HCT116 (cell line): ENCODE measurements at regions not wholly inside any gene's neighbourhood (a gene's known extent, or its start where the extent isn't known, plus 50 kb on each side); places are given as distances from the start of the nearest gene placed in this dataset.

Experiments used
- ATAC-seq: fragments of 200-7000 bp; cut with Tn5 transposase; 2 replicates; pipeline ENCODE4 v1.9.1; 2020; ENCODE audit warnings: mild to moderate bottlenecking, moderate library complexity
- BruUV-seq: library from RNA; stranded (reverse); fragments of 400-500 nt; replicated peaks from 2 replicates; lab custom pipeline; 2021; lab: Mats Ljungman, UMichigan
- CTCF ChIA-PET: fragments of 300-600 bp; sonication (Branson Sonifier 250); formaldehyde crosslinking; loops from one replicate; lab custom pipeline; 2021; ENCODE audit warnings: antibody characterized with exemption; lab: Charles Lee
- POLR2A ChIA-PET: fragments of 300-600, 350-600 bp; sonication (Branson Sonifier 250); formaldehyde crosslinking; loops from one replicate; lab custom pipeline; 2021; ENCODE audit warnings: antibody characterized with exemption; lab: Charles Lee
- RAD21 ChIA-PET, 2 experiments: fragments of 300-600 bp; sonication (Branson Sonifier 250); formaldehyde crosslinking; loops; one replicate each; lab custom pipeline; 2023; ENCODE audit warnings: low total read pairs in 2 of 2; ENCODE audit not compliant: uncharacterized antibody in 2 of 2, unreplicated experiment in 2 of 2, low non-redundant PET in 1 of 2; lab: Charles Lee
- DNase-seq: peaks from one replicate; pipeline ENCODE4 v3.0.0-alpha.2; 2010; ENCODE audit warnings: low read depth, low spot score
- H2AFZ ChIP-seq: fragments of 200-600 bp; shearing (Covaris generic), sonication (generic); 2 replicates; pipeline ENCODE4 v1.6.1; 2017; ENCODE audit warnings: low read depth, mixed run types, mixed read lengths, antibody characterized with exemption, low read length; ENCODE audit not compliant: poor library complexity, severe bottlenecking
- H3K27ac ChIP-seq: 2 replicates; pipeline ENCODE4 v1.5.1; 2012; ENCODE audit warnings: low read depth, low read length
- H3K27me3 ChIP-seq: fragments of 200-600 bp; sonication (generic); 2 replicates; pipeline ENCODE4 v1.6.1; 2016; ENCODE audit warnings: mixed run types, low read length, mixed read lengths; ENCODE audit not compliant: insufficient read depth
- H3K36me3 ChIP-seq, 2 experiments: fragments of 200-500 bp in 1 of 2; fragments of 200-600 bp in 1 of 2; sonication (Bioruptor generic) in 1 of 2; sonication (generic) in 1 of 2; 2 replicates each; pipeline versions ENCODE4 v1.5.1 to v1.6.1; 2014 to 2016; ENCODE audit warnings: low read length in 2 of 2, inconsistent platforms in 1 of 2, mixed read lengths in 1 of 2, mixed run types in 1 of 2; ENCODE audit not compliant: insufficient read depth in 2 of 2, control insufficient read depth in 1 of 2
- H3K4me1 ChIP-seq, 2 experiments: fragments of 200-600 bp in 1 of 2; sonication (generic) in 1 of 2; 2 replicates each; pipeline versions ENCODE4 v1.5.1 to v1.6.1; 2012 to 2017; ENCODE audit warnings: low read length in 2 of 2, inconsistent platforms in 1 of 2, mild to moderate bottlenecking in 1 of 2, mixed read lengths in 1 of 2, mixed run types in 1 of 2, moderate library complexity in 1 of 2; ENCODE audit not compliant: insufficient read depth in 2 of 2, control insufficient read depth in 1 of 2
- H3K4me2 ChIP-seq: fragments of 200-600 bp; sonication (generic); 2 replicates; pipeline ENCODE4 v1.6.1; 2017; ENCODE audit warnings: mixed run types, low read length, mixed read lengths
- H3K4me3 ChIP-seq, 2 experiments: fragments of 200-600 bp in 1 of 2; sonication (generic) in 1 of 2; replicated peaks in 1 of 2; 2 replicates each; pipeline ENCODE4 v1.5.1; 2011 to 2016; ENCODE audit warnings: low read length in 2 of 2, control low read depth in 1 of 2, low read depth in 1 of 2, mild to moderate bottlenecking in 1 of 2, mixed read lengths in 1 of 2, mixed run types in 1 of 2
- H3K79me2 ChIP-seq: fragments of 200-600 bp; sonication (generic); 2 replicates; pipeline ENCODE4 v1.6.1; 2017; ENCODE audit warnings: mild to moderate bottlenecking, mixed run types, low read length, moderate library complexity, mixed read lengths; ENCODE audit not compliant: insufficient read depth
- H3K9ac ChIP-seq: fragments of 200-600 bp; sonication (generic); 2 replicates; pipeline ENCODE4 v1.6.1; 2016; ENCODE audit warnings: low read length, mixed read lengths
- H3K9me2 ChIP-seq: fragments of 200-600 bp; sonication (generic), shearing (Covaris generic); 2 replicates; pipeline ENCODE4 v1.6.1; 2017; ENCODE audit warnings: mixed run types, mild to moderate bottlenecking, moderate library complexity; ENCODE audit not compliant: insufficient read depth
- H3K9me3 ChIP-seq, 2 experiments: fragments of 200-500 bp in 1 of 2; fragments of 200-600 bp in 1 of 2; sonication (Bioruptor generic) in 1 of 2; sonication (generic) in 1 of 2; 2 replicates each; pipeline ENCODE4 v1.6.1; 2014 to 2017; ENCODE audit warnings: low read length in 2 of 2, mixed read lengths in 2 of 2, inconsistent platforms in 1 of 2, low read depth in 1 of 2, mild to moderate bottlenecking in 1 of 2, mixed run types in 1 of 2, moderate library complexity in 1 of 2; ENCODE audit not compliant: control insufficient read depth in 1 of 2, insufficient read depth in 1 of 2
- H4K20me1 ChIP-seq: fragments of 200-600 bp; sonication (generic), shearing (Covaris generic); 2 replicates; pipeline ENCODE4 v1.6.1; 2017; ENCODE audit warnings: mixed run types, mild to moderate bottlenecking, moderate library complexity; ENCODE audit not compliant: insufficient read depth
- ATF3 ChIP-seq: IDR thresholded peaks from 2 replicates; pipeline ENCODE4 v1.6.1; 2012
- CEBPB ChIP-seq: IDR thresholded peaks from 2 replicates; pipeline ENCODE4 v1.6.1; 2012; ENCODE audit warnings: low read depth
- EGR1 ChIP-seq: IDR thresholded peaks from 2 replicates; pipeline ENCODE4 v1.6.1; 2012; ENCODE audit warnings: low read depth
- ELF1 ChIP-seq: IDR thresholded peaks from 2 replicates; pipeline ENCODE4 v1.6.1; 2012; ENCODE audit warnings: low read depth, borderline replicate concordance
- EZH2 ChIP-seq: fragments of 200-600 bp; sonication (generic); IDR thresholded peaks from 2 replicates; pipeline ENCODE4 v1.6.1; 2017; ENCODE audit warnings: antibody characterized with exemption, mixed run types
- EZH2phosphoT487 ChIP-seq: fragments of 200-600 bp; IDR thresholded peaks from 2 replicates; pipeline ENCODE4 v1.6.1; 2018; ENCODE audit warnings: antibody characterized with exemption, borderline replicate concordance
- FOSL1 ChIP-seq: IDR thresholded peaks from 2 replicates; pipeline ENCODE4 v1.6.1; 2012; ENCODE audit warnings: low read depth
- JUND ChIP-seq: IDR thresholded peaks from 2 replicates; pipeline ENCODE4 v1.6.1; 2012
- POLR2A ChIP-seq: IDR thresholded peaks from 2 replicates; pipeline ENCODE4 v1.7.0; 2011; ENCODE audit warnings: borderline replicate concordance; ENCODE audit not compliant: insufficient read depth, insufficient read length; ENCODE audit errors: extremely low read depth
- POLR2AphosphoS5 ChIP-seq: IDR thresholded peaks from 2 replicates; pipeline ENCODE4 v1.6.1; 2011; ENCODE audit warnings: mild to moderate bottlenecking, low read depth, low read length, moderate library complexity
- SIN3A ChIP-seq: IDR thresholded peaks from 2 replicates; pipeline ENCODE4 v1.6.1; 2012; ENCODE audit warnings: low read depth
- SP1 ChIP-seq: IDR thresholded peaks from 2 replicates; pipeline ENCODE4 v1.6.1; 2012; ENCODE audit warnings: low read depth
- SRF ChIP-seq: IDR thresholded peaks from 2 replicates; pipeline ENCODE4 v1.6.1; 2012; ENCODE audit warnings: low read depth
- TCF7L2 ChIP-seq: IDR thresholded peaks from 2 replicates; pipeline ENCODE4 v1.7.0; 2011; ENCODE audit warnings: borderline replicate concordance, inconsistent platforms; ENCODE audit not compliant: insufficient read depth, insufficient read length; ENCODE audit errors: extremely low read depth
- ZBTB33 ChIP-seq: IDR thresholded peaks from 2 replicates; pipeline ENCODE4 v1.6.1; 2011; ENCODE audit warnings: mild to moderate bottlenecking, low read length, moderate library complexity; ENCODE audit not compliant: insufficient replicate concordance; ENCODE audit errors: extremely low read depth
- ZFX ChIP-seq: fragments of 450-650 bp; IDR thresholded peaks from 2 replicates; pipeline ENCODE4 v1.6.1; 2017
- intact Hi-C: fragments of 100-400 bp; cut with micrococcal nuclease; formaldehyde crosslinking; loops from 2 replicates; pipeline ENCODE4 v1.10.0; 2022

- no peak overlapping the region for H3K9ac ChIP-seq
- H3K4me1 ChIP-seq, result no peaks in the 10 kb centered on the region
- no peak for TF ChIP-seq SP1
- no peak for TF ChIP-seq TCF7L2
- no peak for TF ChIP-seq CEBPB
- TF ChIP-seq ZFX, result no peak
- TF ChIP-seq EZH2phosphoT487, result no peak
- TF ChIP-seq JUND, result no peak
- POLR2A ChIA-PET, result no interaction called here
- CTCF ChIA-PET, result no interaction called here
- H3K27me3 ChIP-seq, result no peaks in the 10 kb centered on the region
- H3K79me2 ChIP-seq, result no peaks in the 10 kb centered on the region
- ATAC-seq (no peak), DNase-seq (no peak)
- intact Hi-C loops, result no loop called here
- no peak overlapping the region for H2AFZ ChIP-seq
- no TSS peak for BruUV-seq
- H4K20me1 ChIP-seq, result no peaks in the 10 kb centered on the region
- H3K4me2 ChIP-seq, result no peak overlapping the region
- H3K9me3 ChIP-seq, result peaks cover 0 to 16% of the 10 kb centered on the region in 2 experiments; a peak in 2 of 4 replicates
- H3K27ac ChIP-seq, result no peak overlapping the region
- RAD21 ChIA-PET, result no interaction called here
- no peak overlapping the region for H3K4me3 ChIP-seq
- H3K36me3 ChIP-seq, result no peaks in the 10 kb centered on the region
- no peaks in the 10 kb centered on the region for H3K9me2 ChIP-seq
These were observed 227.1 kb upstream of the CYLC2 start for GRCh38 chr9:102768002-102768401.

- TF ChIP-seq POLR2AphosphoS5 (no peak), JUND (no peak), SRF (no peak), ELF1 (no peak), POLR2A (no peak), ZBTB33 (no peak), TCF7L2 (no peak), EGR1 (no peak), EZH2 (no peak), SIN3A (no peak), CEBPB (no peak), FOSL1 (no peak), ATF3 (no peak)
- Histone ChIP-seq H3K79me2 (no peaks in the 10 kb centered on the region), H3K27ac (no peak overlapping the region), H4K20me1 (no peaks in the 10 kb centered on the region), H3K27me3 (no peaks in the 10 kb centered on the region), H2AFZ (no peak overlapping the region), H3K9me2 (no peaks in the 10 kb centered on the region), H3K4me1 (no peaks in the 10 kb centered on the region), H3K4me2 (no peak overlapping the region), H3K9me3 (peaks cover 0 to 16% of the 10 kb centered on the region in 2 experiments; a peak in 2 of 4 replicates), H3K4me3 (no peak overlapping the region), H3K36me3 (no peaks in the 10 kb centered on the region), H3K9ac (no peak overlapping the region)
- no peak for DNase-seq
- CTCF ChIA-PET, result no interaction called here
- BruUV-seq, result no TSS peak
- POLR2A ChIA-PET, result no interaction called here
- intact Hi-C loops, result no loop called here
- RAD21 ChIA-PET, result no interaction called here
- ATAC-seq, result no peak
These were observed 228.1 kb upstream of the CYLC2 start for GRCh38 chr9:102767076-102767475.
